ENCODE measurements at regions not wholly inside any gene's neighbourhood (a gene's known extent, or its start where the extent isn't known, plus 50 kb on each side); places are given as distances from the start of the nearest gene placed in this dataset.

GRCh38 chr2:126765395-126765794 lies 109.4 kb downstream of the GYPC start:
- no peak for DNase-seq (ENCODE audit: low spot score)
- CTCF ChIA-PET, result no interaction called here
- Histone ChIP-seq H3K27ac (ENCODE audit: low read depth, low read length, poor library complexity, severe bottlenecking) (no peak overlapping the region), H3K4me1 (ENCODE audit: insufficient read depth, low read length, poor library complexity, severe bottlenecking) (no peaks in the 10 kb centered on the region), H3K27me3 (replicated peaks; ENCODE audit: insufficient read depth, low read depth, low read length, poor library complexity) (peaks cover 32% of the 10 kb centered on the region), H3K36me3 (ENCODE audit: insufficient read depth, low read length, poor library complexity, severe bottlenecking) (no peaks in the 10 kb centered on the region), H3K9me3 (ENCODE audit: low read depth, low read length, poor library complexity, severe bottlenecking) (no peaks in the 10 kb centered on the region), H3K4me3 (ENCODE audit: low read depth, low read length, poor library complexity, severe bottlenecking) (no peak overlapping the region)
- intact Hi-C loops (cut with micrococcal nuclease; ENCODE audit: unreplicated experiment), result no loop called here
- POLR2A ChIA-PET (ENCODE audit: low non-redundant PET), result no interaction called here
- BruUV-seq (replicated peaks), result no TSS peak
- no peak for TF ChIP-seq CTCF (conservative IDR thresholded peaks at IDR 0.05; ENCODE audit: low read depth, low read length)
- no peak for TF ChIP-seq EZH2 (IDR thresholded peaks at IDR 0.05; ENCODE audit: borderline replicate concordance, low read depth, low read length, poor library complexity, severe bottlenecking)

GRCh38 chr2:126766295-126766968 lies 110.5 kb downstream of the GYPC start:
- Histone ChIP-seq H3K9me3 (ENCODE audit: low read depth, low read length, poor library complexity, severe bottlenecking) (no peaks in the 10 kb centered on the region), H3K36me3 (ENCODE audit: insufficient read depth, low read length, poor library complexity, severe bottlenecking) (no peaks in the 10 kb centered on the region), H3K4me3 (ENCODE audit: low read depth, low read length, poor library complexity, severe bottlenecking) (no peak overlapping the region), H3K27ac (ENCODE audit: low read depth, low read length, poor library complexity, severe bottlenecking) (no peak overlapping the region), H3K4me1 (ENCODE audit: insufficient read depth, low read length, poor library complexity, severe bottlenecking) (no peaks in the 10 kb centered on the region), H3K27me3 (replicated peaks; ENCODE audit: insufficient read depth, low read depth, low read length, poor library complexity) (peaks cover 36% of the 10 kb centered on the region)
- intact Hi-C loops (cut with micrococcal nuclease; ENCODE audit: unreplicated experiment), result no loop called here
- DNase-seq (ENCODE audit: low spot score), result no peak
- CTCF ChIA-PET, result no interaction called here
- POLR2A ChIA-PET (ENCODE audit: low non-redundant PET), result no interaction called here
- no TSS peak for BruUV-seq (replicated peaks)
- no peak for TF ChIP-seq CTCF (conservative IDR thresholded peaks at IDR 0.05; ENCODE audit: low read depth, low read length)
- TF ChIP-seq EZH2 (IDR thresholded peaks at IDR 0.05; ENCODE audit: borderline replicate concordance, low read depth, low read length, poor library complexity, severe bottlenecking), result no peak

- Histone ChIP-seq H3K27me3 (replicated peaks; ENCODE audit: insufficient read depth, low read depth, low read length, poor library complexity) (peaks cover 36% of the 10 kb centered on the region), H3K36me3 (ENCODE audit: insufficient read depth, low read length, poor library complexity, severe bottlenecking) (no peaks in the 10 kb centered on the region), H3K4me3 (ENCODE audit: low read depth, low read length, poor library complexity, severe bottlenecking) (no peak overlapping the region), H3K9me3 (ENCODE audit: low read depth, low read length, poor library complexity, severe bottlenecking) (no peaks in the 10 kb centered on the region), H3K27ac (ENCODE audit: low read depth, low read length, poor library complexity, severe bottlenecking) (no peak overlapping the region), H3K4me1 (ENCODE audit: insufficient read depth, low read length, poor library complexity, severe bottlenecking) (no peaks in the 10 kb centered on the region)
- no peak for TF ChIP-seq CTCF (conservative IDR thresholded peaks at IDR 0.05; ENCODE audit: low read depth, low read length)
- intact Hi-C loops (cut with micrococcal nuclease; ENCODE audit: unreplicated experiment), result no loop called here
- no TSS peak for BruUV-seq (replicated peaks)
- CTCF ChIA-PET, result no interaction called here
- POLR2A ChIA-PET (ENCODE audit: low non-redundant PET), result no interaction called here
- DNase-seq (ENCODE audit: low spot score), result no peak
These were observed 111.0 kb downstream of the GYPC start for GRCh38 chr2:126766969-126767296.

Measured in A673 (cell line).